ENCODE measurements at regions not wholly inside any gene's neighbourhood (a gene's known extent, or its start where the extent isn't known, plus 50 kb on each side); places are given as distances from the start of the nearest gene placed in this dataset.

- TF ChIP-seq CTCF (IDR thresholded peaks at IDR 0.05) (no peak), POLR2AphosphoS5 (IDR thresholded peaks at IDR 0.05) (no peak), POLR2A (IDR thresholded peaks at IDR 0.05) (no peak)
Measured at GRCh38 chr12:76260390-76260748, 87.8 kb downstream of the BBS10 start.
